ENCODE measurements at regions not wholly inside any gene's neighbourhood (a gene's known extent, or its start where the extent isn't known, plus 50 kb on each side); places are given as distances from the start of the nearest gene placed in this dataset.

DNA sequence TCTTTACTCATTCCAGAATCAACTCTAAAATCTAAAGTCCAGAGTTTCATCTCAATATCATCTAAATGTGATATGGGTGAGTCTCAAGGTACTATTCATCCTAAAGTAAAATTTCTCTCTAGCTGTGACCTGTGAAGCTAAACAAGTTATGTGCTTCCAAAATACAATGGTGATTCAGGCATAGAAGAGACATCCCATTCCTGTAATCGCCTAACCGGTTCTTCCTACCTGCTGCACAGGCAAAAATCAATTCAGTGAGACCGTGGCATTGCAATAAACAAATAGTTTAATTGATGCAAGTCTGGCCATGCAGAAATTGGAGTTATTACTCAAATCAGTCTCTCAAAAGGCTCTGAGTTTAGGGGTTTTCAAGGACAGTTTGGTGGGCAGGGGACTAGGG is 232.8 kb downstream of the UBE3D start:
- TF ChIP-seq, protein P1, sequence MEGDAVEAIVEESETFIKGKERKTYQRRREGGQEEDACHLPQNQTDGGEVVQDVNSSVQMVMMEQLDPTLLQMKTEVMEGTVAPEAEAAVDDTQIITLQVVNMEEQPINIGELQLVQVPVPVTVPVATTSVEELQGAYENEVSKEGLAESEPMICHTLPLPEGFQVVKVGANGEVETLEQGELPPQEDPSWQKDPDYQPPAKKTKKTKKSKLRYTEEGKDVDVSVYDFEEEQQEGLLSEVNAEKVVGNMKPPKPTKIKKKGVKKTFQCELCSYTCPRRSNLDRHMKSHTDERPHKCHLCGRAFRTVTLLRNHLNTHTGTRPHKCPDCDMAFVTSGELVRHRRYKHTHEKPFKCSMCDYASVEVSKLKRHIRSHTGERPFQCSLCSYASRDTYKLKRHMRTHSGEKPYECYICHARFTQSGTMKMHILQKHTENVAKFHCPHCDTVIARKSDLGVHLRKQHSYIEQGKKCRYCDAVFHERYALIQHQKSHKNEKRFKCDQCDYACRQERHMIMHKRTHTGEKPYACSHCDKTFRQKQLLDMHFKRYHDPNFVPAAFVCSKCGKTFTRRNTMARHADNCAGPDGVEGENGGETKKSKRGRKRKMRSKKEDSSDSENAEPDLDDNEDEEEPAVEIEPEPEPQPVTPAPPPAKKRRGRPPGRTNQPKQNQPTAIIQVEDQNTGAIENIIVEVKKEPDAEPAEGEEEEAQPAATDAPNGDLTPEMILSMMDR (IDR thresholded peaks at IDR 0.05) = no peak
- TF ChIP-seq POLR2A (IDR thresholded peaks at IDR 0.05) = no peak
